Activated CD4-positive, alpha-beta T cell treated with anti-CD3 and anti-CD28 coated beads, Interleukin-2, amount 10 ng/mL, durations not matched to agents 7 days and 5 days (primary cell): ENCODE measurements at regions not wholly inside any gene's neighbourhood (a gene's known extent, or its start where the extent isn't known, plus 50 kb on each side); places are given as distances from the start of the nearest gene placed in this dataset.

Experiments
- CTCF ChIA-PET: fragments of 350-600 bp; sonication (Branson Sonifier 250); formaldehyde crosslinking; loops from one replicate; lab custom pipeline; 2021; ENCODE audit warnings: antibody characterized with exemption; lab: Charles Lee
- POLR2A ChIA-PET: fragments of 350-600 bp; sonication (Branson Sonifier 250); formaldehyde crosslinking; loops from one replicate; lab custom pipeline; 2021; ENCODE audit warnings: antibody characterized with exemption; lab: Charles Lee
- DNase-seq: peaks from one replicate; pipeline ENCODE4 v3.0.0-alpha.2; 2020
- H3K27ac Mint-ChIP-seq: one replicate; pipeline ENCODE4 v1.8.0; 2021; ENCODE audit warnings: mild to moderate bottlenecking, moderate library complexity, mixed read lengths
- H3K27me3 Mint-ChIP-seq: one replicate; pipeline ENCODE4 v1.8.0; 2021; ENCODE audit warnings: mixed read lengths
- H3K36me3 Mint-ChIP-seq: one replicate; pipeline ENCODE4 v1.8.0; 2021; ENCODE audit warnings: low read depth, mixed read lengths
- H3K4me1 Mint-ChIP-seq: one replicate; pipeline ENCODE4 v1.8.0; 2021; ENCODE audit warnings: mixed read lengths
- H3K4me3 Mint-ChIP-seq: one replicate; pipeline ENCODE4 v1.8.0; 2021; ENCODE audit warnings: mild to moderate bottlenecking, moderate library complexity, mixed read lengths
- H3K9me3 Mint-ChIP-seq: one replicate; pipeline ENCODE4 v1.8.0; 2021; ENCODE audit warnings: mixed read lengths

GRCh38 chr11:92524542-92524941, 299.9 kb downstream of the FAT3 start:
- ChIA-PET CTCF (no interaction called here), POLR2A (no interaction called here)
- no peak overlapping the region for H3K27ac Mint-ChIP-seq
- no peaks in the 10 kb centered on the region for H3K9me3 Mint-ChIP-seq
- DNase-seq: no peak
- no peaks in the 10 kb centered on the region for H3K36me3 Mint-ChIP-seq
- H3K4me1 Mint-ChIP-seq: no peaks in the 10 kb centered on the region
- H3K27me3 Mint-ChIP-seq: no peaks in the 10 kb centered on the region
- no peak overlapping the region for H3K4me3 Mint-ChIP-seq

- POLR2A ChIA-PET: no interaction called here
- Mint-ChIP-seq H3K4me1 (no peaks in the 10 kb centered on the region), H3K27me3 (no peaks in the 10 kb centered on the region), H3K36me3 (no peaks in the 10 kb centered on the region), H3K9me3 (no peaks in the 10 kb centered on the region), H3K4me3 (no peak overlapping the region), H3K27ac (no peak overlapping the region)
- CTCF ChIA-PET: interaction anchor here (0.5 kb wide), 1 partner anchor 925 kb away, joined by 5 read pairs; no protein-coding TSS in a partner anchor
- no peak for DNase-seq
These were observed 302.8 kb downstream of the FAT3 start for GRCh38 chr11:92527467-92527866.

GRCh38 chr11:92528001-92528400, 303.4 kb downstream of the FAT3 start:
- DNase-seq: no peak
- CTCF ChIA-PET: interaction anchor here (0.5 kb wide), 1 partner anchor 925 kb away, joined by 5 read pairs; no protein-coding TSS in a partner anchor

GRCh38 chr11:92531065-92531739, 306.6 kb downstream of the FAT3 start:
- no peaks in the 10 kb centered on the region for H3K4me1 Mint-ChIP-seq
- no peak overlapping the region for H3K4me3 Mint-ChIP-seq
- CTCF ChIA-PET: no interaction called here
- no peaks in the 10 kb centered on the region for H3K36me3 Mint-ChIP-seq
- no peak for DNase-seq
- POLR2A ChIA-PET: no interaction called here
- no peaks in the 10 kb centered on the region for H3K9me3 Mint-ChIP-seq
- H3K27ac Mint-ChIP-seq: no peak overlapping the region
- H3K27me3 Mint-ChIP-seq: no peaks in the 10 kb centered on the region

More at GRCh38 chr11:92528001-92528400, 303.4 kb downstream of the FAT3 start:
- POLR2A ChIA-PET: no interaction called here
- no peaks in the 10 kb centered on the region for H3K4me1 Mint-ChIP-seq
- H3K4me3 Mint-ChIP-seq: no peak overlapping the region
- H3K27me3 Mint-ChIP-seq: no peaks in the 10 kb centered on the region
- no peak overlapping the region for H3K27ac Mint-ChIP-seq
- H3K36me3 Mint-ChIP-seq: no peaks in the 10 kb centered on the region
- no peaks in the 10 kb centered on the region for H3K9me3 Mint-ChIP-seq

- Mint-ChIP-seq H3K27ac (no peak overlapping the region), H3K27me3 (no peaks in the 10 kb centered on the region), H3K4me3 (no peak overlapping the region), H3K4me1 (no peaks in the 10 kb centered on the region), H3K36me3 (no peaks in the 10 kb centered on the region), H3K9me3 (no peaks in the 10 kb centered on the region)
- ChIA-PET POLR2A (no interaction called here), CTCF (no interaction called here)
- DNase-seq: no peak
These were observed 309.2 kb downstream of the FAT3 start for GRCh38 chr11:92533657-92534335.

- Mint-ChIP-seq H3K4me3 (no peak overlapping the region), H3K4me1 (no peaks in the 10 kb centered on the region), H3K27ac (no peak overlapping the region), H3K9me3 (no peaks in the 10 kb centered on the region), H3K27me3 (no peaks in the 10 kb centered on the region), H3K36me3 (no peaks in the 10 kb centered on the region)
- POLR2A ChIA-PET: no interaction called here
- CTCF ChIA-PET: no interaction called here
- no peak for DNase-seq
These were observed 312.3 kb downstream of the FAT3 start for GRCh38 chr11:92536883-92537282.

- ChIA-PET POLR2A (no interaction called here), CTCF (no interaction called here)
- H3K4me3 Mint-ChIP-seq: no peak overlapping the region
- H3K4me1 Mint-ChIP-seq: no peaks in the 10 kb centered on the region
- H3K27me3 Mint-ChIP-seq: no peaks in the 10 kb centered on the region
- no peak overlapping the region for H3K27ac Mint-ChIP-seq
- DNase-seq: no peak
- H3K36me3 Mint-ChIP-seq: no peaks in the 10 kb centered on the region
- H3K9me3 Mint-ChIP-seq: no peaks in the 10 kb centered on the region
These were observed 315.5 kb downstream of the FAT3 start for GRCh38 chr11:92540096-92540495.

GRCh38 chr11:92545906-92546471, 321.4 kb downstream of the FAT3 start:
- Mint-ChIP-seq H3K36me3 (no peaks in the 10 kb centered on the region), H3K27me3 (no peaks in the 10 kb centered on the region), H3K4me1 (no peaks in the 10 kb centered on the region), H3K9me3 (no peaks in the 10 kb centered on the region), H3K27ac (no peak overlapping the region), H3K4me3 (no peak overlapping the region)
- ChIA-PET POLR2A (no interaction called here), CTCF (no interaction called here)
- no peak for DNase-seq

- H3K4me3 Mint-ChIP-seq: no peak overlapping the region
- H3K9me3 Mint-ChIP-seq: no peaks in the 10 kb centered on the region
- H3K27ac Mint-ChIP-seq: no peak overlapping the region
- CTCF ChIA-PET: no interaction called here
- no peaks in the 10 kb centered on the region for H3K36me3 Mint-ChIP-seq
- H3K4me1 Mint-ChIP-seq: no peaks in the 10 kb centered on the region
- POLR2A ChIA-PET: no interaction called here
- no peak for DNase-seq
- no peaks in the 10 kb centered on the region for H3K27me3 Mint-ChIP-seq
These were observed 322.0 kb downstream of the FAT3 start for GRCh38 chr11:92546603-92547002.

- CTCF ChIA-PET: interaction anchor here (0.6 kb wide), 1 partner anchor 719 kb away, joined by 3 read pairs; no protein-coding TSS in a partner anchor
- H3K4me1 Mint-ChIP-seq: no peaks in the 10 kb centered on the region
- no peaks in the 10 kb centered on the region for H3K9me3 Mint-ChIP-seq
- H3K36me3 Mint-ChIP-seq: no peaks in the 10 kb centered on the region
- no peaks in the 10 kb centered on the region for H3K27me3 Mint-ChIP-seq
- POLR2A ChIA-PET: no interaction called here
- DNase-seq: no peak
- no peak overlapping the region for H3K4me3 Mint-ChIP-seq
- no peak overlapping the region for H3K27ac Mint-ChIP-seq
These were observed 325.8 kb downstream of the FAT3 start for GRCh38 chr11:92550411-92550810.

- no peak overlapping the region for H3K4me3 Mint-ChIP-seq
- CTCF ChIA-PET: no interaction called here
- no peaks in the 10 kb centered on the region for H3K4me1 Mint-ChIP-seq
- no peaks in the 10 kb centered on the region for H3K27me3 Mint-ChIP-seq
- no peaks in the 10 kb centered on the region for H3K9me3 Mint-ChIP-seq
- POLR2A ChIA-PET: no interaction called here
- no peak for DNase-seq
- no peak overlapping the region for H3K27ac Mint-ChIP-seq
- no peaks in the 10 kb centered on the region for H3K36me3 Mint-ChIP-seq
These were observed 326.3 kb downstream of the FAT3 start for GRCh38 chr11:92550871-92551270.

GRCh38 chr11:92552942-92553341, 328.3 kb downstream of the FAT3 start:
- no peak overlapping the region for H3K4me3 Mint-ChIP-seq

GRCh38 chr11:92554688-92555087, 330.1 kb downstream of the FAT3 start:
- H3K36me3 Mint-ChIP-seq: no peaks in the 10 kb centered on the region
- no peak overlapping the region for H3K4me3 Mint-ChIP-seq
- no peaks in the 10 kb centered on the region for H3K27me3 Mint-ChIP-seq
- ChIA-PET POLR2A (no interaction called here), CTCF (no interaction called here)
- H3K9me3 Mint-ChIP-seq: no peaks in the 10 kb centered on the region
- no peak overlapping the region for H3K27ac Mint-ChIP-seq
- H3K4me1 Mint-ChIP-seq: no peaks in the 10 kb centered on the region
- DNase-seq: no peak

More at GRCh38 chr11:92552942-92553341, 328.3 kb downstream of the FAT3 start:
- ChIA-PET CTCF (no interaction called here), POLR2A (no interaction called here)
- DNase-seq: no peak
- Mint-ChIP-seq H3K36me3 (no peaks in the 10 kb centered on the region), H3K27me3 (no peaks in the 10 kb centered on the region), H3K27ac (no peak overlapping the region), H3K4me1 (no peaks in the 10 kb centered on the region), H3K9me3 (no peaks in the 10 kb centered on the region)
